K562 (cell line): ENCODE measurements at regions not wholly inside any gene's neighbourhood (a gene's known extent, or its start where the extent isn't known, plus 50 kb on each side); places are given as distances from the start of the nearest gene placed in this dataset.
A peak's percentile ranks its signal among the peaks of the same experiment; 100 is the strongest.

Experiments
- BRD9 ChIP-seq: fragments of 450-650 bp; IDR thresholded peaks from 2 replicates; pipeline ENCODE4 v1.6.1; 2018; ENCODE audit warnings: low read depth; ENCODE audit not compliant: partially characterized antibody
- FOSL1 ChIP-seq: fragments of 200-800 bp; sonication (Bioruptor generic); conservative IDR thresholded peaks from 2 replicates; pipeline ENCODE4 v1.6.1; 2016; ENCODE audit warnings: missing genetic modification characterization, missing compliant biosample characterization
- HCFC1 ChIP-seq: IDR thresholded peaks from 2 replicates; pipeline ENCODE4 v1.6.1; 2012; ENCODE audit warnings: low read depth, low read length, improper control_type of control experiment
- IRF2 ChIP-seq: sonication (generic); formaldehyde crosslinking; IDR thresholded peaks from 2 replicates; pipeline ENCODE4 v1.8.1; 2022; ENCODE audit warnings: mild to moderate bottlenecking, missing genetic modification reagents
- JUNB ChIP-seq: fragments of 450-650 bp; formaldehyde crosslinking; conservative IDR thresholded peaks from 2 replicates; pipeline ENCODE4 v1.4.0; 2020; ENCODE audit warnings: mild to moderate bottlenecking
- MAFF ChIP-seq: IDR thresholded peaks from 2 replicates; pipeline ENCODE4 v1.6.1; 2012; ENCODE audit warnings: low read length, improper control_type of control experiment
- MEIS2 ChIP-seq: fragments of 450-650 bp; IDR thresholded peaks from 2 replicates; pipeline ENCODE4 v1.6.1; 2014; ENCODE audit warnings: mild to moderate bottlenecking; ENCODE audit not compliant: partially characterized antibody
- NCOA1 ChIP-seq: fragments of 450-650 bp; IDR thresholded peaks from 2 replicates; pipeline ENCODE4 v1.6.1; 2016; ENCODE audit warnings: low read depth
- PCBP1 ChIP-seq: fragments of 200-400 bp; formaldehyde crosslinking; IDR thresholded peaks from 2 replicates; pipeline ENCODE4 v1.6.1; 2018; ENCODE audit warnings: mild to moderate bottlenecking, low read depth, low read length; ENCODE audit not compliant: poor library complexity, severe bottlenecking
- POLR2B ChIP-seq: fragments of 450-650 bp; IDR thresholded peaks from 2 replicates; pipeline ENCODE4 v1.6.1; 2018; ENCODE audit warnings: low read depth; ENCODE audit not compliant: partially characterized antibody
- RNF2 ChIP-seq: sonication (generic); IDR thresholded peaks from 2 replicates; pipeline ENCODE4 v1.6.1; 2016
- SRSF1 ChIP-seq: fragments of 200-400 bp; formaldehyde crosslinking; IDR thresholded peaks from 2 replicates; pipeline ENCODE4 v1.6.1; 2017; ENCODE audit warnings: mild to moderate bottlenecking, low read depth, low read length, moderate library complexity
- ZKSCAN1 ChIP-seq: fragments of 150-350 bp; IDR thresholded peaks from 2 replicates; pipeline ENCODE4 v1.6.1; 2016; ENCODE audit warnings: low read depth, low read length
- ZNF134 ChIP-seq: fragments of 250-450 bp; sonication (Bioruptor Pico); conservative IDR thresholded peaks from 2 replicates; pipeline ENCODE4 v1.4.0; 2020
- ZNF232 ChIP-seq: sonication (generic); formaldehyde crosslinking; IDR thresholded peaks from 2 replicates; pipeline ENCODE4 v1.8.0; 2022; ENCODE audit warnings: mild to moderate bottlenecking, missing genetic modification reagents
- ZNF384 ChIP-seq: IDR thresholded peaks from 2 replicates; pipeline ENCODE4 v1.6.1; 2012; ENCODE audit warnings: low read depth, low read length, improper control_type of control experiment
- ZNF41 ChIP-seq: fragments of 250-450 bp; sonication (Bioruptor Pico); conservative IDR thresholded peaks from 2 replicates; pipeline ENCODE4 v1.4.0; 2020; ENCODE audit warnings: mild to moderate bottlenecking
- TF ChIP-seq, protein P1 (sequence below): sonication (generic); formaldehyde crosslinking; IDR thresholded peaks from 2 replicates; pipeline ENCODE4 v1.8.0; 2022; ENCODE audit warnings: mild to moderate bottlenecking, missing genetic modification reagents
- TF ChIP-seq, protein P2 (sequence below): fragments of 250-450 bp; sonication (Bioruptor Pico); IDR thresholded peaks from 2 replicates; pipeline ENCODE4 v1.5.0; 2020; ENCODE audit warnings: mild to moderate bottlenecking
- TF ChIP-seq, protein P3 (sequence below): sonication (generic); formaldehyde crosslinking; IDR thresholded peaks from 2 replicates; pipeline ENCODE4 v1.8.0; 2023; ENCODE audit warnings: mild to moderate bottlenecking, missing genetic modification reagents
- TF ChIP-seq, protein P4 (sequence below), 2 experiments: IDR thresholded peaks; 2 replicates each; pipeline ENCODE4 v1.6.1; 2012; ENCODE audit warnings: improper control_type of control experiment in 2 of 2, low read depth in 2 of 2, low read length in 2 of 2, borderline replicate concordance in 1 of 2

DNA sequence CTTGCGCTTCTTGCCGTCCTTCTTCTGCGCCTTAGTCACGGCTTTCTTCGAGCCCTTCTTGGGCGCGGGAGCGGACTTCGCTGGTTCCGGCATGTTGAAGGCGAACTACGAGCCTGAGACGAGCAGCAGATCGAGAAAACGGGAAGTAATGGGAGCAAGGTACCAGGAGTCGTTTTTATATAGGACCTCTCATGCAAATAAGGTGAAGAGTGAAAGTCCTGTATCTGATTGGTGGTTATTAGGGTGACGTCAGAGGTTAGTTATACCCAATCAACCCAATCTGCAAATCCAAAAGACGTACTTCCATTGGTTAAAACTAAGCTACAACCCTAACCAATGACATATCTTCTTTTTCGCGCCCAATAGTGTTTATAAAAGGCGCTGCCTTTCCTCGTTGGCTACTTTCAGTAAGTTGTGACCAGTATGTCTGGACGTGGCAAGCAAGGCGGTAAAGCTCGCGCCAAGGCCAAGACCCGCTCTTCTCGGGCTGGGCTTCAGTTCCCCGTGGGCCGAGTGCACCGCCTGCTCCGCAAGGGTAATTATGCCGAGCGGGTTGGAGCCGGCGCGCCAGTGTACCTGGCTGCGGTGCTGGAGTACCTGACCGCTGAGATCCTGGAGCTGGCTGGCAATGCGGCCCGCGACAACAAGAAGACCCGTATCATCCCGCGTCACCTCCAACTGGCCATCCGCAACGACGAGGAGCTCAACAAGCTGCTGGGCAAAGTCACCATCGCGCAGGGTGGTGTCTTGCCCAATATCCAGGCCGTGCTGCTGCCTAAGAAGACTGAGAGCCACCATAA, 100.6 kb upstream of the PRSS16 start (continued):
- TF ChIP-seq, protein P1, sequence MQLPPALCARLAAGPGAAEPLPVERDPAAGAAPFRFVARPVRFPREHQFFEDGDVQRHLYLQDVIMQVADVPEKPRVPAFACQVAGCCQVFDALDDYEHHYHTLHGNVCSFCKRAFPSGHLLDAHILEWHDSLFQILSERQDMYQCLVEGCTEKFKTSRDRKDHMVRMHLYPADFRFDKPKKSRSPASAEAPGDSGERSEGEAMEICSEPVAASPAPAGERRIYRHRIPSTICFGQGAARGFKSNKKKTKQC, result peak; percentile 98
- TF ChIP-seq PCBP1 (peak; percentile 100), HCFC1 (peak; percentile 41; the same call in 1 of the 2 replicates), ZNF384 (peak; percentile 48; the same call in 1 of the 2 replicates), IRF2 (no peak), ZKSCAN1 (peak; percentile 93), ZNF41 (CRISPR knock-in tag) (no peak), RNF2 (peak; percentile 96), ZNF232 (peak; percentile 77; the same call in 1 of the 2 replicates), MAFF (peak; percentile 30; the same call in 1 of the 2 replicates), ZNF134 (CRISPR knock-in tag) (no peak), JUNB (CRISPR knock-in tag) (peak; percentile 94), POLR2B (peak; percentile 100), MEIS2 (no peak), FOSL1 (tag) (peak; percentile 71), BRD9 (peak; percentile 43), NCOA1 (peak; percentile 60; the same call in 1 of the 2 replicates), SRSF1 (peak; percentile 96)
- TF ChIP-seq, protein P2, sequence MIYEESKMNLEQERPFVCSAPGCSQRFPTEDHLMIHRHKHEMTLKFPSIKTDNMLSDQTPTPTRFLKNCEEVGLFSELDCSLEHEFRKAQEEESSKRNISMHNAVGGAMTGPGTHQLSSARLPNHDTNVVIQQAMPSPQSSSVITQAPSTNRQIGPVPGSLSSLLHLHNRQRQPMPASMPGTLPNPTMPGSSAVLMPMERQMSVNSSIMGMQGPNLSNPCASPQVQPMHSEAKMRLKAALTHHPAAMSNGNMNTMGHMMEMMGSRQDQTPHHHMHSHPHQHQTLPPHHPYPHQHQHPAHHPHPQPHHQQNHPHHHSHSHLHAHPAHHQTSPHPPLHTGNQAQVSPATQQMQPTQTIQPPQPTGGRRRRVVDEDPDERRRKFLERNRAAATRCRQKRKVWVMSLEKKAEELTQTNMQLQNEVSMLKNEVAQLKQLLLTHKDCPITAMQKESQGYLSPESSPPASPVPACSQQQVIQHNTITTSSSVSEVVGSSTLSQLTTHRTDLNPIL (CRISPR knock-in tag), result no peak; the same call in 1 of the 2 replicates
- TF ChIP-seq, protein P3, sequence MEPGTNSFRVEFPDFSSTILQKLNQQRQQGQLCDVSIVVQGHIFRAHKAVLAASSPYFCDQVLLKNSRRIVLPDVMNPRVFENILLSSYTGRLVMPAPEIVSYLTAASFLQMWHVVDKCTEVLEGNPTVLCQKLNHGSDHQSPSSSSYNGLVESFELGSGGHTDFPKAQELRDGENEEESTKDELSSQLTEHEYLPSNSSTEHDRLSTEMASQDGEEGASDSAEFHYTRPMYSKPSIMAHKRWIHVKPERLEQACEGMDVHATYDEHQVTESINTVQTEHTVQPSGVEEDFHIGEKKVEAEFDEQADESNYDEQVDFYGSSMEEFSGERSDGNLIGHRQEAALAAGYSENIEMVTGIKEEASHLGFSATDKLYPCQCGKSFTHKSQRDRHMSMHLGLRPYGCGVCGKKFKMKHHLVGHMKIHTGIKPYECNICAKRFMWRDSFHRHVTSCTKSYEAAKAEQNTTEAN, result peak; percentile 95
- TF ChIP-seq, protein P4, sequence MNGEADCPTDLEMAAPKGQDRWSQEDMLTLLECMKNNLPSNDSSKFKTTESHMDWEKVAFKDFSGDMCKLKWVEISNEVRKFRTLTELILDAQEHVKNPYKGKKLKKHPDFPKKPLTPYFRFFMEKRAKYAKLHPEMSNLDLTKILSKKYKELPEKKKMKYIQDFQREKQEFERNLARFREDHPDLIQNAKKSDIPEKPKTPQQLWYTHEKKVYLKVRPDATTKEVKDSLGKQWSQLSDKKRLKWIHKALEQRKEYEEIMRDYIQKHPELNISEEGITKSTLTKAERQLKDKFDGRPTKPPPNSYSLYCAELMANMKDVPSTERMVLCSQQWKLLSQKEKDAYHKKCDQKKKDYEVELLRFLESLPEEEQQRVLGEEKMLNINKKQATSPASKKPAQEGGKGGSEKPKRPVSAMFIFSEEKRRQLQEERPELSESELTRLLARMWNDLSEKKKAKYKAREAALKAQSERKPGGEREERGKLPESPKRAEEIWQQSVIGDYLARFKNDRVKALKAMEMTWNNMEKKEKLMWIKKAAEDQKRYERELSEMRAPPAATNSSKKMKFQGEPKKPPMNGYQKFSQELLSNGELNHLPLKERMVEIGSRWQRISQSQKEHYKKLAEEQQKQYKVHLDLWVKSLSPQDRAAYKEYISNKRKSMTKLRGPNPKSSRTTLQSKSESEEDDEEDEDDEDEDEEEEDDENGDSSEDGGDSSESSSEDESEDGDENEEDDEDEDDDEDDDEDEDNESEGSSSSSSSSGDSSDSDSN (IDR thresholded peaks at IDR 0.05; ENCODE audit: borderline replicate concordance in 1 of 2, low read depth in 2 of 2, low read length in 2 of 2), result no peak
